SK-N-SH treated with all-trans-retinoic acid at 6 μM for 48 hours (cell line): ENCODE measurements at regions not wholly inside any gene's neighbourhood (a gene's known extent, or its start where the extent isn't known, plus 50 kb on each side); places are given as distances from the start of the nearest gene placed in this dataset.
"Not testable (repeated sequence)": the region's sequence is repeated elsewhere in the genome, so short reads cannot be mapped to it uniquely, and the experiment has no call there.

Experiments used
- ARNTL ChIP-seq: fragments of 450-650 bp; formaldehyde crosslinking; IDR thresholded peaks from 2 replicates; pipeline ENCODE4 v1.5.0; 2020; ENCODE audit warnings: low read depth, mild to moderate bottlenecking, moderate library complexity, borderline replicate concordance
- CREB5 ChIP-seq: fragments of 250-450 bp; sonication (Bioruptor Pico); IDR thresholded peaks from 2 replicates; pipeline ENCODE4 v1.5.1; 2020; ENCODE audit warnings: low read depth, mild to moderate bottlenecking, moderate library complexity
- ESRRG ChIP-seq: fragments of 250-450 bp; sonication (Bioruptor Pico); IDR thresholded peaks from 2 replicates; pipeline ENCODE4 v1.6.1; 2021; ENCODE audit warnings: mild to moderate bottlenecking
- PATZ1 ChIP-seq: fragments of 250-450 bp; sonication (Bioruptor Pico); IDR thresholded peaks from 2 replicates; pipeline ENCODE4 v1.8.0; 2020; ENCODE audit warnings: mild to moderate bottlenecking, moderate library complexity, borderline replicate concordance
- RARB ChIP-seq: fragments of 250-450 bp; sonication (Bioruptor Pico); IDR thresholded peaks from 2 replicates; pipeline ENCODE4 v1.8.0; 2021; ENCODE audit warnings: mild to moderate bottlenecking, moderate library complexity
- TF ChIP-seq, protein P1 (sequence below): fragments of 250-450 bp; sonication (Bioruptor Pico); IDR thresholded peaks from 2 replicates; pipeline ENCODE4 v1.8.0; 2021; ENCODE audit warnings: low read depth, mild to moderate bottlenecking, moderate library complexity, borderline replicate concordance

DNA sequence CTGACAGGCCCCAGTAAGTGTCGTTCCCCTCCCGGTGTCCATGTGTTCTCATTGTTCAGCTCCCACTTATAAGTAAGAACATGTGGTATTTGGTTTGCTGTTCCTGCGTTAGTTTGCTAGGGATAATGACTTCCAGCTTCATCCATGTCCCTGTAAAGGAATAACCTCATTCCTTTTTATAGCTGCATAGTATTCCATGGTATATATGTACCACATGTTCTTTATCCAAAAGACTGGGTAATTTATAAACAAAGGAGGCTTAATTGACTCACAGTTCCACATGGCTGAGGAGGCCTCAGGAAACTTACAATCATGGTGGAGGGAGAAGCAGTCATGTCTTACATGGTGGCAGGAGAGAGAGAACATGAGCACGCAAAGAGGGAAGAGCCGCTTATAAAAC lies 79.6 kb upstream of the CACUL1 start:
- TF ChIP-seq CREB5 (CRISPR knock-in tag); RARB (CRISPR knock-in tag); ESRRG (CRISPR knock-in tag); ARNTL (CRISPR knock-in tag); PATZ1: not testable (repeated sequence)
- TF ChIP-seq, protein P1, sequence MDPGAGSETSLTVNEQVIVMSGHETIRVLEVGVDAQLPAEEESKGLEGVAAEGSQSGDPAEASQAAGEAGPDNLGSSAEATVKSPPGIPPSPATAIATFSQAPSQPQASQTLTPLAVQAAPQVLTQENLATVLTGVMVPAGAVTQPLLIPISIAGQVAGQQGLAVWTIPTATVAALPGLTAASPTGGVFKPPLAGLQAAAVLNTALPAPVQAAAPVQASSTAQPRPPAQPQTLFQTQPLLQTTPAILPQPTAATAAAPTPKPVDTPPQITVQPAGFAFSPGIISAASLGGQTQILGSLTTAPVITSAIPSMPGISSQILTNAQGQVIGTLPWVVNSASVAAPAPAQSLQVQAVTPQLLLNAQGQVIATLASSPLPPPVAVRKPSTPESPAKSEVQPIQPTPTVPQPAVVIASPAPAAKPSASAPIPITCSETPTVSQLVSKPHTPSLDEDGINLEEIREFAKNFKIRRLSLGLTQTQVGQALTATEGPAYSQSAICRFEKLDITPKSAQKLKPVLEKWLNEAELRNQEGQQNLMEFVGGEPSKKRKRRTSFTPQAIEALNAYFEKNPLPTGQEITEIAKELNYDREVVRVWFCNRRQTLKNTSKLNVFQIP (CRISPR knock-in tag): not testable (repeated sequence)
